Lung (tissue), 11 donors: ENCODE measurements at regions not wholly inside any gene's neighbourhood (a gene's known extent, or its start where the extent isn't known, plus 50 kb on each side); places are given as distances from the start of the nearest gene placed in this dataset.

Experiments
- ATAC-seq: fragments of 200-7000 bp; cut with Tn5 transposase; one replicate; pipeline ENCODE4 v1.9.1; 2020; ENCODE audit warnings: moderate number of reproducible peaks; ENCODE audit not compliant: insufficient read depth, low FRiP score
- DNase-seq, 3 donors: peaks; one replicate each; pipeline ENCODE4 v3.0.0-alpha.2; 2013 to 2017
- H3K27ac ChIP-seq, 2 donors: one replicate each; pipeline ENCODE4 v1.5.1; 2013; ENCODE audit warnings: mild to moderate bottlenecking in 2 of 2, moderate library complexity in 2 of 2, control low read depth in 1 of 2, inconsistent platforms in 1 of 2, low read depth in 1 of 2, low read length in 1 of 2
- H3K27me3 ChIP-seq, 3 donors: one replicate each; pipeline ENCODE4 v1.5.1; 2013; ENCODE audit warnings: low read length in 2 of 3; ENCODE audit not compliant: control insufficient read depth in 3 of 3, insufficient read depth in 3 of 3
- H3K36me3 ChIP-seq, 4 donors: one replicate each; pipeline ENCODE4 v1.5.1; 2013; ENCODE audit warnings: low read length in 4 of 4, mild to moderate bottlenecking in 1 of 4, moderate library complexity in 1 of 4; ENCODE audit not compliant: control insufficient read depth in 4 of 4, insufficient read depth in 4 of 4
- H3K4me1 ChIP-seq, 5 donors: one replicate each; pipeline ENCODE4 v1.5.1; 2013; ENCODE audit warnings: low read length in 5 of 5, mild to moderate bottlenecking in 2 of 5, moderate library complexity in 1 of 5; ENCODE audit not compliant: control insufficient read depth in 5 of 5, insufficient read depth in 5 of 5
- H3K4me3 ChIP-seq: one replicate; pipeline ENCODE4 v1.5.1; 2013; ENCODE audit warnings: mild to moderate bottlenecking, control low read depth, moderate library complexity
- H3K9ac ChIP-seq, 2 donors: one replicate each; pipeline ENCODE4 v1.5.1; 2013; ENCODE audit warnings: low read length in 2 of 2, control low read depth in 1 of 2; ENCODE audit not compliant: insufficient read depth in 1 of 2
- H3K9me3 ChIP-seq, 4 donors: one replicate each; pipeline ENCODE4 v1.5.1; 2013; ENCODE audit warnings: low read length in 3 of 4, mild to moderate bottlenecking in 1 of 4, moderate library complexity in 1 of 4; ENCODE audit not compliant: control insufficient read depth in 4 of 4, insufficient read depth in 3 of 4
- WGBS, 2 donors: extraction: QIAGEN DNeasy Blood & Tissue Kit; methylation state at CpG; one replicate each; pipeline ENCODE4 v1.1.7; 2013; 5-methylcytosine and 5-hydroxymethylcytosine counted together
- TF ChIP-seq, protein P1 (sequence below): IDR thresholded peaks from 2 replicates; pipeline ENCODE4 v1.5.1; 2012; ENCODE audit warnings: mild to moderate bottlenecking; ENCODE audit errors: control extremely low read depth, extremely low read depth
- donor health status: control.
- donor health status: control.
- donor health status: Bipolar disorder and iron deficiency.
- donor health status: healthy.
- donor health status: DM: yes; HTN: yes; CAD: no.

DNA sequence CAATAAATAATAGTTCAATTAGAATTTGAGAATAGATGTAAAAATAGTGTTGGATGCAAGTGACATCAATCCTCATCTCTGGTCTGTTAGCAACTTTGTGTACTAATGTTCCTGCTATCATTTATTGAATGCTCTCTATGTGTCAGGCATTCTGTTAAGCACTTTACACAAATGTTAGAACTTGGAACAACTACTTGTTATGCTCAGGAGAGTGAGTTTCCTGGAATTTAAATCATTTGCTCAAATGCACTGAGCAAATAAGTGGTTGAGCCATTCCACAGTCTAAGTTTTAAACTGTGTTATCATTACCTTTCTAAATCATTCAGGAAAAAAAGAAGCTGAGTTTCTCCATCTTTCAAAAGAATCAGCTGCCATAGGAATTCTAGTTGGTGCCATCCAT is 1327.3 kb upstream of the GOT2 start:
- Histone ChIP-seq H3K4me3 (no peak overlapping the region), H3K9ac (no peak overlapping the region), H3K27me3 (no peaks in the 10 kb centered on the region), H3K9me3 (no peaks in the 10 kb centered on the region), H3K36me3 (no peaks in the 10 kb centered on the region), H3K27ac (no peak overlapping the region), H3K4me1 (peaks cover 0 to 9% (median 0%) of the 10 kb centered on the region in 5 donors)
- peak in 2 of 3 donors; percentile 7 to 15 for DNase-seq
- TF ChIP-seq, protein P1, sequence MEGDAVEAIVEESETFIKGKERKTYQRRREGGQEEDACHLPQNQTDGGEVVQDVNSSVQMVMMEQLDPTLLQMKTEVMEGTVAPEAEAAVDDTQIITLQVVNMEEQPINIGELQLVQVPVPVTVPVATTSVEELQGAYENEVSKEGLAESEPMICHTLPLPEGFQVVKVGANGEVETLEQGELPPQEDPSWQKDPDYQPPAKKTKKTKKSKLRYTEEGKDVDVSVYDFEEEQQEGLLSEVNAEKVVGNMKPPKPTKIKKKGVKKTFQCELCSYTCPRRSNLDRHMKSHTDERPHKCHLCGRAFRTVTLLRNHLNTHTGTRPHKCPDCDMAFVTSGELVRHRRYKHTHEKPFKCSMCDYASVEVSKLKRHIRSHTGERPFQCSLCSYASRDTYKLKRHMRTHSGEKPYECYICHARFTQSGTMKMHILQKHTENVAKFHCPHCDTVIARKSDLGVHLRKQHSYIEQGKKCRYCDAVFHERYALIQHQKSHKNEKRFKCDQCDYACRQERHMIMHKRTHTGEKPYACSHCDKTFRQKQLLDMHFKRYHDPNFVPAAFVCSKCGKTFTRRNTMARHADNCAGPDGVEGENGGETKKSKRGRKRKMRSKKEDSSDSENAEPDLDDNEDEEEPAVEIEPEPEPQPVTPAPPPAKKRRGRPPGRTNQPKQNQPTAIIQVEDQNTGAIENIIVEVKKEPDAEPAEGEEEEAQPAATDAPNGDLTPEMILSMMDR = no peak
- ATAC-seq = no peak

DNA sequence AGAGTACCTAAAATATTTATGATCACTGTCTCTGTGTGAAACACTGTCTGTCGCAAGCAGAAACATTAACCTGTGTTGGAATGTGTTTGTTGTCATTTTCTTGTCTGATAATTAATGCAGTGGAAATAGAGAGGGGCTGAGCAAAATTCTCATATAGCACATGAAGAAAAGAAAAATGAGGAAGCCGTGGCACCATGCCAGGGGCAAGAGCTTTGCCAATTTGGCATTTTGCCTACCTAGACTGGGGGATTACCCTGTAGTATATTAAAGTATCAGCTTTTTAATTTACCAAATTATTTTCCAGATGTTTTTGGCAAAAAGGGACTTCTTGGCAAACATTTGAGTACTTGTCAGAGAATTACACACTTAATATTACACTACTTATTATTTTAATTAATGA is 1326.6 kb upstream of the GOT2 start:
- Histone ChIP-seq H3K36me3 (no peaks in the 10 kb centered on the region), H3K4me3 (no peak overlapping the region), H3K4me1 (peaks cover 0 to 9% (median 0%) of the 10 kb centered on the region in 5 donors), H3K27ac (no peak overlapping the region), H3K9ac (no peak overlapping the region), H3K27me3 (no peaks in the 10 kb centered on the region), H3K9me3 (no peaks in the 10 kb centered on the region)
- ATAC-seq (no peak), DNase-seq (peak; percentile 47 to 60 (median 48))
- TF ChIP-seq, protein P1 = no peak
- WGBS, 2 donors = 34 to 44% methylated on average over 2 of the region's 2 CpGs

DNA sequence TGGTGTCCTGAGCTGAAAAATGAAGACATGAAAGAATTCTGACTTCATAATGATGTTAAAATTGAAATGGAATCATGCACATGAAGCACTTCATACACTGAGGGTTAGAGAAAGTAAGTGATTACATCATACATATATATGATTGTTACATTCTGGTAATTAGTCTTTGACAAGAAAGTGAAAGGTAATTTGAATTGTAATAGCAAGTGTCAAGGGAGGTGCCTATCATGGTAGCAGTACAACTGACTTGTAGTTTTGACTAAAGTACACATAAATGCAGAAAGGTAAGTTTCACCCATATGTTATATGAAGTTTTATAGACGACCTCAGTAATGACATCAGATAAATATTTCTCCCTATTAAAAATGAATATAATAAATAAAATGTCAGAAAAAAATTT is 1325.0 kb upstream of the GOT2 start:
- H3K4me3 ChIP-seq = no peak overlapping the region
- no peaks in the 10 kb centered on the region for H3K9me3 ChIP-seq
- 63 to 70% methylated on average over 1 of the region's 1 CpG for WGBS, 2 donors
- H3K4me1 ChIP-seq = peaks cover 0 to 9% (median 0%) of the 10 kb centered on the region in 5 donors
- H3K36me3 ChIP-seq = no peaks in the 10 kb centered on the region
- no peak for ATAC-seq
- H3K9ac ChIP-seq = no peak overlapping the region
- no peak for DNase-seq
- TF ChIP-seq, protein P1 = no peak
- H3K27ac ChIP-seq = no peak overlapping the region
- H3K27me3 ChIP-seq = no peaks in the 10 kb centered on the region

DNA sequence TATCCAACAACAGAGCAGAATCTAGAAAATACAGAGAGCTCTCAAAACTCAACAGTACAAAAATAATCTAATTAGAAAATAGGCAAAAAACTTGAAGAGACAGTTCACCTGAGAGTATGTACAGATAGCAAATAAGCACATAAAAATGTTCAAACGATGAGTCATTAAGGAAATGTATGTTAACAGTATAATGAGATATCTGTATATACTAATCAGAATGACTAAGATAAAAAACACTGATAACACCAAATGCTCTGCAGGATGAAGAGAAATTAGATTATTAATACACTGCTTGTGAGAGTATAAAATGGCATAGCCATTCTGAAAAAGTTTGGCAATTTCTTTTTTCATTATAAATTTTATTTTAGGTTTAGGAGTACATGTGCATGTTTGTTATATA is 1307.6 kb upstream of the GOT2 start:
- Histone ChIP-seq H3K4me1 (no peaks in the 10 kb centered on the region), H3K27me3 (no peaks in the 10 kb centered on the region), H3K4me3 (no peak overlapping the region), H3K27ac (no peak overlapping the region), H3K9me3 (peaks cover 0 to 3% (median 0%) of the 10 kb centered on the region in 4 donors), H3K9ac (no peak overlapping the region), H3K36me3 (no peaks in the 10 kb centered on the region)
- TF ChIP-seq, protein P1 = no peak
- WGBS, 2 donors = 66 to 71% methylated on average over 1 of the region's 1 CpG
- ATAC-seq (no peak), DNase-seq (no peak)
